BJ (cell line): ENCODE measurements at regions not wholly inside any gene's neighbourhood (a gene's known extent, or its start where the extent isn't known, plus 50 kb on each side); places are given as distances from the start of the nearest gene placed in this dataset.

Source experiments
- CTCF ChIA-PET: fragments of 350-600 bp; formaldehyde crosslinking; extraction: SDS; loops from one replicate; lab custom pipeline; 2021; ENCODE audit warnings: antibody characterized with exemption, inconsistent platforms; lab: Yijun Ruan, JAX
- POLR2A ChIA-PET: fragments of 300-600 bp; sonication (Branson Sonifier 250); formaldehyde crosslinking; extraction: SDS; loops from one replicate; lab custom pipeline; 2021; ENCODE audit warnings: antibody characterized with exemption; lab: Charles Lee
- DNase-seq: peaks from one replicate; pipeline ENCODE4 v3.0.0-alpha.2; 2011; ENCODE audit warnings: low read depth
- H3K27me3 ChIP-seq: 2 replicates; pipeline ENCODE4 v1.6.0; 2011; ENCODE audit warnings: low read length; ENCODE audit not compliant: control insufficient read depth, insufficient read depth
- H3K36me3 ChIP-seq: 2 replicates; pipeline ENCODE4 v1.5.1; 2011; ENCODE audit warnings: low read length; ENCODE audit not compliant: control insufficient read depth, insufficient read depth
- H3K4me3 ChIP-seq: 2 replicates; pipeline ENCODE4 v1.5.1; 2011; ENCODE audit warnings: low read depth, mild to moderate bottlenecking, control low read depth, low read length
- TF ChIP-seq, protein P1 (sequence below): IDR thresholded peaks from 2 replicates; pipeline ENCODE4 v1.5.1; 2011; ENCODE audit warnings: low read depth, mild to moderate bottlenecking, control low read depth, inconsistent platforms, low read length, moderate library complexity; ENCODE audit not compliant: insufficient read depth

- POLR2A ChIA-PET, result no interaction called here
- DNase-seq, result no peak
- Histone ChIP-seq H3K4me3 (no peak overlapping the region), H3K27me3 (no peaks in the 10 kb centered on the region), H3K36me3 (no peaks in the 10 kb centered on the region)
- TF ChIP-seq, protein P1, sequence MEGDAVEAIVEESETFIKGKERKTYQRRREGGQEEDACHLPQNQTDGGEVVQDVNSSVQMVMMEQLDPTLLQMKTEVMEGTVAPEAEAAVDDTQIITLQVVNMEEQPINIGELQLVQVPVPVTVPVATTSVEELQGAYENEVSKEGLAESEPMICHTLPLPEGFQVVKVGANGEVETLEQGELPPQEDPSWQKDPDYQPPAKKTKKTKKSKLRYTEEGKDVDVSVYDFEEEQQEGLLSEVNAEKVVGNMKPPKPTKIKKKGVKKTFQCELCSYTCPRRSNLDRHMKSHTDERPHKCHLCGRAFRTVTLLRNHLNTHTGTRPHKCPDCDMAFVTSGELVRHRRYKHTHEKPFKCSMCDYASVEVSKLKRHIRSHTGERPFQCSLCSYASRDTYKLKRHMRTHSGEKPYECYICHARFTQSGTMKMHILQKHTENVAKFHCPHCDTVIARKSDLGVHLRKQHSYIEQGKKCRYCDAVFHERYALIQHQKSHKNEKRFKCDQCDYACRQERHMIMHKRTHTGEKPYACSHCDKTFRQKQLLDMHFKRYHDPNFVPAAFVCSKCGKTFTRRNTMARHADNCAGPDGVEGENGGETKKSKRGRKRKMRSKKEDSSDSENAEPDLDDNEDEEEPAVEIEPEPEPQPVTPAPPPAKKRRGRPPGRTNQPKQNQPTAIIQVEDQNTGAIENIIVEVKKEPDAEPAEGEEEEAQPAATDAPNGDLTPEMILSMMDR, result no peak
- CTCF ChIA-PET, result no interaction called here
Observed at GRCh38 chrX:127306262-127306661, 486.7 kb downstream of the PRR32 start.

DNA sequence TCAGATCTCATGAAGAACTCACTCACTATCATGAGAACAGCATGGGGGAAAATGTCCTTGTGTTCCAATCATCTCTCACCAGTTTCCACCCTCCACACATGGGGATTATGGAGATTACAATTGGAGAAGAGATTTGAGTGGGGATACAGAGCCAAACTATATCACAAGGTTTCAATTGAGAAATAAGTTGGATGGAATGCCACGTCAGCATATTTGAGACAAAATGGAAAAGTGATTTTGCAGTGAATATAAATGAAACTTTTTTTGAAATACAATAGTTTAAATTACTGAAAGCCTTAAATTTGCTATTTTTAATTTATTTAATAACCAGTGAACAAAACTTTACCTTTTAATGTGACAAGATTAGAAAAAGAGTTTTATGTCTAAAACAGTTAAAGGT, 494.1 kb downstream of the PRR32 start:
- ChIA-PET CTCF (no interaction called here), POLR2A (no interaction called here)
- no peak overlapping the region for H3K4me3 ChIP-seq

DNA sequence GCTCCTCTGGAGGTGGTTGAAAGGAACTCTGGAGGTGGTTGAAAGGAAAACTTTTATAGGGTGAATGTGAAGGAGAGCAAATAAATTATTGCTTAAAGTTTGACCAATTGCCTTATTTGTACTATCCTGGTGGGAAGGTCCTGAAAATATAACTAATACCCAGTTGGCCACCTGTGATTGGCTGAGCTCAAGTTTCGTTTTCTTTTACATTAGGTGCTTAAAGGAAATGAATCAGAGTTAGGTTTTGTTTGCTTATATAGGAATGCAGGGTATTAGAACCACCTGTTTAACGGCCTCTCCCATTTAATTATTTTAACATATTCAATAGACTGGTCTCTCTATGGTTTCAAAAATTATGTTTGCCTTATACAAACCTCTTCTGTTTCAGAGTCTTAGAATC, 497.6 kb downstream of the PRR32 start:
- Histone ChIP-seq H3K36me3 (no peaks in the 10 kb centered on the region), H3K4me3 (no peak overlapping the region), H3K27me3 (no peaks in the 10 kb centered on the region)
- no peak for DNase-seq
- TF ChIP-seq, protein P1, result no peak
- CTCF ChIA-PET, result no interaction called here
- POLR2A ChIA-PET, result no interaction called here

More for the DNA sequence above, 494.1 kb downstream of the PRR32 start:
- no peak for DNase-seq
- H3K27me3 ChIP-seq, result no peaks in the 10 kb centered on the region
- no peaks in the 10 kb centered on the region for H3K36me3 ChIP-seq
- TF ChIP-seq, protein P1, result no peak

DNA sequence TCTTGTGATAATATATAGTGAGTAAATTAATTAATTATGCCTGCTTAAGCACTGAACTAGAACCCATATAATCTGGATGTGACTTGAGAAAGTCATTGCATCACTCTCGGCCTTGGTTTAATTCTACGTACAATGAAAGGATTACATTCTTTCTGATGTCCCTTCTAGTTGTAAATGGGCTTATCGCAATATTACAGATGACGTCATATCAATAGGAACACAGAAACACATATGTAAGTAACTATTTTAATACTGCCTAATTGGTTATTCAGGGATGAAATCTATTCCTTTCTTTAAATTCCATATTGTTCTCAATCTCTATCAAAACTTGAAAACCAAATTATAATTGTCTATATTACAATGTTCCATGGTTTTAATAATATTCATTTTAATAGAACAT, 504.6 kb downstream of the PRR32 start:
- ChIA-PET CTCF (no interaction called here), POLR2A (no interaction called here)
- Histone ChIP-seq H3K27me3 (no peaks in the 10 kb centered on the region), H3K36me3 (no peaks in the 10 kb centered on the region), H3K4me3 (no peak overlapping the region)
- TF ChIP-seq, protein P1, result no peak
- DNase-seq, result no peak
